GM20000 (cell line): ENCODE measurements at regions not wholly inside any gene's neighbourhood (a gene's known extent, or its start where the extent isn't known, plus 50 kb on each side); places are given as distances from the start of the nearest gene placed in this dataset.
"Not testable (repeated sequence)": the region's sequence is repeated elsewhere in the genome, so short reads cannot be mapped to it uniquely, and the experiment has no call there.

ENCODE experiments used
- DNase-seq: peaks from one replicate; pipeline ENCODE4 v3.0.0; 2012; ENCODE audit warnings: low spot score
- CTCF ChIP-seq: IDR thresholded peaks from 2 replicates; pipeline ENCODE4 v1.5.1; 2012; ENCODE audit warnings: mild to moderate bottlenecking, control low read depth; ENCODE audit errors: extremely low read depth, missing control alignments

- TF ChIP-seq CTCF = no peak
- no peak for DNase-seq
Observed at GRCh38 chr2:138095336-138095735, 131.1 kb downstream of the HNMT start.

GRCh38 chr2:138099288-138099687 lies 135.0 kb downstream of the HNMT start:
- not testable (repeated sequence) for DNase-seq

GRCh38 chr2:138101718-138102117 lies 137.4 kb downstream of the HNMT start:
- DNase-seq = no peak
- TF ChIP-seq CTCF = no peak

GRCh38 chr2:138102664-138103063 lies 138.4 kb downstream of the HNMT start:
- no peak for TF ChIP-seq CTCF
- DNase-seq = no peak

- TF ChIP-seq CTCF = no peak
- DNase-seq = no peak
Observed at GRCh38 chr2:138103156-138103555, 138.9 kb downstream of the HNMT start.

- TF ChIP-seq CTCF = no peak
- no peak for DNase-seq
Observed at GRCh38 chr2:138104071-138104470, 139.8 kb downstream of the HNMT start.

GRCh38 chr2:138105358-138105757 lies 141.1 kb downstream of the HNMT start:
- DNase-seq = no peak
- no peak for TF ChIP-seq CTCF

GRCh38 chr2:138106606-138107005 lies 142.3 kb downstream of the HNMT start:
- DNase-seq = no peak
- no peak for TF ChIP-seq CTCF
